DMS53 (cell line): ENCODE measurements at regions not wholly inside any gene's neighbourhood (a gene's known extent, or its start where the extent isn't known, plus 50 kb on each side); places are given as distances from the start of the nearest gene placed in this dataset.
A peak's percentile ranks its signal among the peaks of the same experiment; 100 is the strongest.

Source experiments
- DNase-seq: peaks from one replicate; lab custom pipeline; 2025; lab: John Stamatoyannopoulos, UW

- DNase-seq: peak; percentile 11
Measured at GRCh38 chr9:120136696-120137095, 443.3 kb downstream of the CDK5RAP2 start.

GRCh38 chr9:120117081-120117480, 462.9 kb downstream of the CDK5RAP2 start:
- DNase-seq: no peak

- no peak for DNase-seq
Measured at GRCh38 chr9:120110520-120110919, 469.4 kb downstream of the CDK5RAP2 start.

- peak; percentile 56 for DNase-seq
Measured at GRCh38 chr9:120109242-120109641, 470.7 kb downstream of the CDK5RAP2 start.

- DNase-seq: peak; percentile 12
Measured at GRCh38 chr9:120107138-120107537, 472.8 kb downstream of the CDK5RAP2 start.

- DNase-seq: peak; percentile 29
Measured at GRCh38 chr9:120104771-120105170, 475.2 kb downstream of the CDK5RAP2 start.

- DNase-seq: no peak
Measured at GRCh38 chr9:120100595-120100994, 479.4 kb downstream of the CDK5RAP2 start.

GRCh38 chr9:120099065-120099464, 480.9 kb downstream of the CDK5RAP2 start:
- peak; percentile 43 for DNase-seq

- no peak for DNase-seq
Measured at GRCh38 chr9:120098584-120098983, 481.4 kb downstream of the CDK5RAP2 start.

- no peak for DNase-seq
Measured at GRCh38 chr9:120091206-120091605, 488.8 kb downstream of the CDK5RAP2 start.

GRCh38 chr9:120080849-120081248, 499.1 kb downstream of the CDK5RAP2 start:
- DNase-seq: no peak

- no peak for DNase-seq
Measured at GRCh38 chr9:120078112-120078511, 501.9 kb downstream of the CDK5RAP2 start.

GRCh38 chr9:120071760-120072159, 508.2 kb downstream of the CDK5RAP2 start:
- DNase-seq: peak; percentile 9

GRCh38 chr9:120066315-120066714, 513.7 kb downstream of the CDK5RAP2 start:
- no peak for DNase-seq

- no peak for DNase-seq
Measured at GRCh38 chr9:120065151-120065550, 514.8 kb downstream of the CDK5RAP2 start.

- no peak for DNase-seq
Measured at GRCh38 chr9:120045011-120045410, 535.0 kb downstream of the CDK5RAP2 start.

- DNase-seq: peak; percentile 82
Measured at GRCh38 chr9:120043448-120043847, 536.5 kb downstream of the CDK5RAP2 start.

GRCh38 chr9:120040896-120041295, 539.1 kb downstream of the CDK5RAP2 start:
- DNase-seq: no peak

GRCh38 chr9:120038342-120038741, 541.6 kb downstream of the CDK5RAP2 start:
- DNase-seq: no peak

- peak; percentile 45 for DNase-seq
Measured at GRCh38 chr9:120032639-120033038, 547.3 kb downstream of the CDK5RAP2 start.

GRCh38 chr9:120030847-120031246, 549.1 kb downstream of the CDK5RAP2 start:
- DNase-seq: no peak

- DNase-seq: no peak
Measured at GRCh38 chr9:120018550-120018949, 561.4 kb downstream of the CDK5RAP2 start.

- DNase-seq: no peak
Measured at GRCh38 chr9:120018037-120018436, 561.9 kb downstream of the CDK5RAP2 start.

GRCh38 chr9:120016231-120016630, 563.7 kb downstream of the CDK5RAP2 start:
- no peak for DNase-seq

GRCh38 chr9:120014796-120015195, 565.2 kb downstream of the CDK5RAP2 start:
- DNase-seq: peak; percentile 42
